Ascending aorta (tissue), 2 donors: ENCODE measurements at regions not wholly inside any gene's neighbourhood (a gene's known extent, or its start where the extent isn't known, plus 50 kb on each side); places are given as distances from the start of the nearest gene placed in this dataset.
"Not testable (repeated sequence)": the region's sequence is repeated elsewhere in the genome, so short reads cannot be mapped to it uniquely, and the experiment has no call there.

Source experiments
- DNase-seq, 2 donors: peaks; one replicate each; pipeline ENCODE4 v3.0.0-alpha.2; 2019; ENCODE audit warnings: low spot score in 2 of 2
- H3K27ac ChIP-seq, 2 donors: fragments of 200-600 bp; sonication (generic); one replicate each; pipeline ENCODE4 v1.5.1; 2016 to 2017; ENCODE audit warnings: mild to moderate bottlenecking in 1 of 2
- H3K27me3 ChIP-seq: fragments of 200-600 bp; sonication (generic); one replicate; pipeline ENCODE4 v1.5.1; 2017
- H3K36me3 ChIP-seq, 2 donors: fragments of 200-600 bp; sonication (generic); one replicate each; pipeline ENCODE4 v1.5.1; 2016
- H3K4me1 ChIP-seq, 2 donors: fragments of 200-600 bp; sonication (generic); one replicate each; pipeline ENCODE4 v1.5.1; 2016 to 2017; ENCODE audit warnings: mild to moderate bottlenecking in 1 of 2
- H3K4me3 ChIP-seq, 2 donors: fragments of 200-600 bp; sonication (generic); one replicate each; pipeline ENCODE4 v1.5.1; 2016 to 2017; ENCODE audit warnings: mild to moderate bottlenecking in 1 of 2
- H3K9me3 ChIP-seq, 2 donors: fragments of 200-600 bp; sonication (generic); one replicate each; pipeline ENCODE4 v1.5.1; 2016
- intact Hi-C: fragments of 100-400 bp; cut with DNase I; formaldehyde crosslinking; loops from one replicate; pipeline ENCODE4 v1.15.1; 2023
- TF ChIP-seq, protein P1 (sequence below), 3 experiments: fragments of 200-600 bp in 2 of 3; fragments of 450-650 bp in 1 of 3; sonication (generic) in 2 of 3; IDR thresholded peaks; one replicate each; pipeline ENCODE4 v1.5.1; 2016 to 2019; ENCODE audit warnings: antibody characterized with exemption in 3 of 3, mild to moderate bottlenecking in 1 of 3, moderate library complexity in 1 of 3

- no peaks in the 10 kb centered on the region for H3K4me1 ChIP-seq
- intact Hi-C loops = no loop called here
These were observed 121.3 kb upstream of the PNPLA4 start for GRCh38 chrX:8048466-8048865.

DNA sequence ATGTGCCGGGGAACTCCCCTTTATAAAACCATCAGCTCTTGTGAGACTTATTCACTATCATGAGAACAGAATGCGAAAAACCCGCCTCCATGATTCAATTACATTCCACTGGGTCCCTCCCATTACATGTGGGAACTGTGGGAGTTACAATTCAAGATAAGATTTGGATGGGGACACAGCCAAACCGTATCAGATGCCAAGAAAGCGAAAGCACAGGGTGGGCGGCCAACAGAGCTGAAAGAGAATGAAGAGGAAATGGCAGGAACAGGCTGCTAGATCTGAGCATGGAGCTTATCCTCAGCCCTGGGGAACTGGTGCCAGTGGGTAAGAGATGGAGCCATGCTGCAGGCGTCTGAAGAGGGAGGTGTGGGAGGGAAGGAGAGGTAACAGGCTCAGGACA, 117.7 kb upstream of the PNPLA4 start:
- no peak overlapping the region for H3K4me3 ChIP-seq
- H3K27ac ChIP-seq = no peak overlapping the region
- no peaks in the 10 kb centered on the region for H3K9me3 ChIP-seq
- DNase-seq = no peak
- H3K27me3 ChIP-seq = no peaks in the 10 kb centered on the region
- intact Hi-C loops = no loop called here
- H3K36me3 ChIP-seq = no peaks in the 10 kb centered on the region
- H3K4me1 ChIP-seq = no peaks in the 10 kb centered on the region
- TF ChIP-seq, protein P1, sequence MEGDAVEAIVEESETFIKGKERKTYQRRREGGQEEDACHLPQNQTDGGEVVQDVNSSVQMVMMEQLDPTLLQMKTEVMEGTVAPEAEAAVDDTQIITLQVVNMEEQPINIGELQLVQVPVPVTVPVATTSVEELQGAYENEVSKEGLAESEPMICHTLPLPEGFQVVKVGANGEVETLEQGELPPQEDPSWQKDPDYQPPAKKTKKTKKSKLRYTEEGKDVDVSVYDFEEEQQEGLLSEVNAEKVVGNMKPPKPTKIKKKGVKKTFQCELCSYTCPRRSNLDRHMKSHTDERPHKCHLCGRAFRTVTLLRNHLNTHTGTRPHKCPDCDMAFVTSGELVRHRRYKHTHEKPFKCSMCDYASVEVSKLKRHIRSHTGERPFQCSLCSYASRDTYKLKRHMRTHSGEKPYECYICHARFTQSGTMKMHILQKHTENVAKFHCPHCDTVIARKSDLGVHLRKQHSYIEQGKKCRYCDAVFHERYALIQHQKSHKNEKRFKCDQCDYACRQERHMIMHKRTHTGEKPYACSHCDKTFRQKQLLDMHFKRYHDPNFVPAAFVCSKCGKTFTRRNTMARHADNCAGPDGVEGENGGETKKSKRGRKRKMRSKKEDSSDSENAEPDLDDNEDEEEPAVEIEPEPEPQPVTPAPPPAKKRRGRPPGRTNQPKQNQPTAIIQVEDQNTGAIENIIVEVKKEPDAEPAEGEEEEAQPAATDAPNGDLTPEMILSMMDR (IDR thresholded peaks at IDR 0.05) = no peak

More at GRCh38 chrX:8048466-8048865, 121.3 kb upstream of the PNPLA4 start:
- no peak for DNase-seq
- no peaks in the 10 kb centered on the region for H3K27me3 ChIP-seq
- H3K9me3 ChIP-seq = no peaks in the 10 kb centered on the region
- no peak overlapping the region for H3K4me3 ChIP-seq
- no peak overlapping the region for H3K27ac ChIP-seq
- H3K36me3 ChIP-seq = no peaks in the 10 kb centered on the region
- TF ChIP-seq, protein P1 (IDR thresholded peaks at IDR 0.05) = no peak

DNA sequence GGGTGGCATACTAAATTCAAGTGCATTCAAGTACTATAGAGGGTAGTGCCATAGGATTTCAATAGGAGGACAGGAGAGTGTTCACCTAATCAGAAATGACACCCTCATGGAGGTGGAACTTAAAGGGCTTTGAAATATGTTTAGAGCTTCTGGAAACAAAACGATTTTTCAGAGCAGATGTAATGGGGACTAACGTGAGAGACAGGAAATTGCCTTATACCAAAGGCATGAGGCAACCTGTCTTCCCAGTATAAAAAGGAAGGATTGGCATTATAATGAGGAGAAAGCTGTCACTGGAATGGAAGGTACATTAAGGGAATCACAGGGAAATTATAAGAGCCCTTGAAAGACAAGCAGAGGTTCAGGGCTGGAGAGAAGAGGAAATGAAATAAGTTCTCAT, 116.3 kb upstream of the PNPLA4 start:
- H3K9me3 ChIP-seq = no peaks in the 10 kb centered on the region
- no peak for DNase-seq
- intact Hi-C loops = no loop called here
- no peak overlapping the region for H3K27ac ChIP-seq
- H3K4me3 ChIP-seq = no peak overlapping the region
- TF ChIP-seq, protein P1 (IDR thresholded peaks at IDR 0.05) = no peak
- no peaks in the 10 kb centered on the region for H3K36me3 ChIP-seq
- H3K4me1 ChIP-seq = no peaks in the 10 kb centered on the region
- H3K27me3 ChIP-seq = no peaks in the 10 kb centered on the region

DNA sequence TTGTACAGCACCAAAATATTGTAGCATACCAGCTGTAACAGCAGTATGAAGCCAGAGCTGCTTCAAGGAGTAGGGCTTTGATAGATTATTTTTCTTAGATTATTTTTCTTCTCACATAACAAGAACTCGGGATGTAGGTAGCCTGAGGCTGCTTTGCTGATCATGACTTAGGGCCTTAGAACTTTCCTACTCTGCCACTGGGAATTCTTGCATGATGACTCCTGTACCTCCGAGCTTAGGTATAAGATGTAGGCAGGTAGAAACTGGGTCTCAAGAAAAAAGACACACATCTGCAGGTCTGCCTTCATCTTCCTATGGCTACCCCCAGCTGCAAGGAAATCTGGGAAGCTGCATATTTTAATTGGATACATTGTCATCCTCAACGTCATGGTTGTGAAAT, 115.9 kb upstream of the PNPLA4 start:
- H3K4me1 ChIP-seq = no peaks in the 10 kb centered on the region
- H3K36me3 ChIP-seq = no peaks in the 10 kb centered on the region
- no peak overlapping the region for H3K27ac ChIP-seq
- no peaks in the 10 kb centered on the region for H3K27me3 ChIP-seq
- H3K4me3 ChIP-seq = no peak overlapping the region
- no peak for DNase-seq
- TF ChIP-seq, protein P1 (IDR thresholded peaks at IDR 0.05) = no peak
- no peaks in the 10 kb centered on the region for H3K9me3 ChIP-seq
- intact Hi-C loops = no loop called here

GRCh38 chrX:8042304-8042703, 115.1 kb upstream of the PNPLA4 start:
- H3K4me3 ChIP-seq = no peak overlapping the region
- intact Hi-C loops = no loop called here
- H3K9me3 ChIP-seq = no peaks in the 10 kb centered on the region
- H3K27me3 ChIP-seq = no peaks in the 10 kb centered on the region
- no peak overlapping the region for H3K27ac ChIP-seq
- no peaks in the 10 kb centered on the region for H3K36me3 ChIP-seq
- no peaks in the 10 kb centered on the region for H3K4me1 ChIP-seq
- no peak for DNase-seq
- TF ChIP-seq, protein P1 (IDR thresholded peaks at IDR 0.05) = no peak

DNA sequence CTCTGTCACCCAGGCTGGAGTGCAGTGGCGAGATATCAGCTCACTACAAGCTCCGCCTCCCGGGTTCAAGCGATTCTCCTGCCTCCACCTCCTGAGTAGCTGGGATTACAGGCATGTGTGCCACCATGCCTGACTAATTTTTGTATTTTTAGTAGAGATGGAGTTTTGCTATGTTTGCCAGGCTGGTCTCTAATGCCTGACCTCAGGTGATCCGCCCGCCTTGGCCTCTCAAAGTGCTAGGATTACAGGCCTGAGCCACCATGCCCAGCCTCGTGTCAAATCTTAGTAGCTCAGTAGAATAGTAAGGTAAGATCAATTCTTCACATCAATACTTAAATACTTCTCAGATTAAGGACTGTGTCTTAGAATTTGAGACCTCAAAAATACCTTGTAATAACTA, 112.5 kb upstream of the PNPLA4 start:
- H3K9me3 ChIP-seq, H3K4me3 ChIP-seq, H3K27ac ChIP-seq, H3K36me3 ChIP-seq, H3K4me1 ChIP-seq, intact Hi-C loops, DNase-seq, H3K27me3 ChIP-seq: not testable (repeated sequence)
